GM21423 (cell line): ENCODE measurements at regions not wholly inside any gene's neighbourhood (a gene's known extent, or its start where the extent isn't known, plus 50 kb on each side); places are given as distances from the start of the nearest gene placed in this dataset.

ENCODE experiments used
- ATAC-seq: cut with Tn5 transposase; IDR thresholded peaks from one replicate; pipeline ENCODE4 v1.9.1; 2021; ENCODE audit warnings: mild to moderate bottlenecking, moderate library complexity; ENCODE audit not compliant: unreplicated experiment

- no peak for ATAC-seq
Observed at GRCh38 chr13:106714271-106714982, 146.5 kb upstream of the ARGLU1 start.

DNA sequence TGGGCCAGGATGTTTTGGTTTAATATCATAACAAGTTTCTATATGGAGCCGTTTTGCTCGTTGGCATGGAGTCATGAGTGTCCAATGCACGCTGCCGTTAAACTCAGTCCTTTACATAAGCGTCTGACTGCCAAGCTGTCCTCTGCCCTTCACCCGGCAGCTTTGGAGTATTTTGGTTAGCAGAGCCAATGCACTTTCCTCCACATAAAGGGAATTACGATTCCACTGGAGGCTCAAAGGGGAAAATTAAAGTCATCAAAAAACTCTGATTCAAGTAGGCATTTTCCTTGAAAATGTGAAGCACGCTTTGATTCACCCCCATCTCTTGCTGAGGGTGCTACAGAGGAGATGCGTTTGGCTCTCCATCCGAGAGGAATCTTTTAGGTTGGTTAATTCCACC is 144.4 kb upstream of the ARGLU1 start:
- ATAC-seq, result no peak

DNA sequence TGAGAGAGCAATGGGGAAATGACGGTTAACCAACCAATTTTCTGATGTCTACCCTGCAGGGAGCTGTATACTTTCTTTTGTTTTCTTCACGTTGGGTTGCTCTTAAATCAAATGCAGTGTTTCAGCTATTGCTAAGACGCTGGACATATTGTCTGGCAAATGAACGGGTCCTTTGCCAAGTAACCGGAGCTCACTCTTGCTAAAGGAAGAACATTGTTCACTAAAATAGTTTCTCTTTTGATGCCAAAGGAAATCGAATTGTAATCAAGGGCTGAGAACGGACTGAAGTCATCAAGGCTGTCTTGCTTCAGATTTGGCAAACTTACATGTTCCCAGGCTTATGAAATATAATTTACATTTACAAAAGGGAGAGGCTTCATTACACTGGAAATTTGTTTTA is 142.3 kb upstream of the ARGLU1 start:
- no peak for ATAC-seq

- no peak for ATAC-seq
Observed at GRCh38 chr13:106709522-106709921, 141.6 kb upstream of the ARGLU1 start.

DNA sequence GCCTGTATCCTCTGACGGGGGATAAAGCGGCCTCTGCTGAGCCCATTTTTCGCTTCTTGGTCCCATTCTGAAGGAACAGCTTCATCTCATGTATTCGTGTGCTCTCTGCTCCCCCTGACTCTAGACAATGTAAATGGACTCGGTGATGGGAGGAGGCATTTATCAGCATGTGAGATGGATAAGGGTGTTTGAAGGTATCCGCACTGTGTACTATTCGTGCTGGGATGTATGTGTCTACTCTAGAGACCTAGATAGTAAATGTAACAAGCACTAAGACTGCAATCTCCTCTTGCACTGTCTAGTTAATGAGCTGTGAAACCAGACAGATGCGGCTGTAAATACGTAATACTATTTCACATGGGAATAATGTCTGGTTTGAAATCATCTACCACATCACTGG is 134.6 kb upstream of the ARGLU1 start:
- ATAC-seq, result no peak

DNA sequence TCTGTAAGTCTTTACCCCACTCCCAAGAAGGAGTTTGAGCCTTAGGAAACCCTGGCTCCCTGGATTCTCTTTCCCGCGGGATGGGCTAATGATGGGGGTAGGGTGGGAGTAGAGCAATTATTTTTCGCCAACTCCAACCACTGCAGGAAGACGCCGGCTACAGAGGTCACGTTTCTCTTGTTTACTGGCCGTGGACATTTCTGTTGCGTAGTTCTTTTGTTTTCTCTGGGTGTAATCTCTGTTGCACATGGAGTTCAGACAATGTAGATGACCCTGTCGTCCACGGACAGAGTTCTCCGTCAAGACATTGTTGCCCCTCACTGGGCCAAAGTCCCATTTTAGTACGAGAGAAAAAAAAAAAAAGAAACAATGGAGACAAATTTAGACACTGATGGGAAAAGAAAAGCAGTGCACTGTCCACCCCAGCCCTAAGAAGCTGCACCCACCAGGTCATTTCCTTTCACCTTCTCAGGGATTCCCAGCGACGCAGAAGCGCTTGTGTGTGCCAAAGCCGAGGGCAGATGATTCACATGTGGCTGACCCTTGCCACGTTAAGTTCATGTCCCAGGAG is 133.9 kb upstream of the ARGLU1 start:
- ATAC-seq, result no peak

- no peak for ATAC-seq
Observed at GRCh38 chr13:106700439-106700838, 132.5 kb upstream of the ARGLU1 start.

- no peak for ATAC-seq
Observed at GRCh38 chr13:106700007-106700406, 132.1 kb upstream of the ARGLU1 start.

GRCh38 chr13:106699311-106699710 is 131.4 kb upstream of the ARGLU1 start:
- no peak for ATAC-seq

- no peak for ATAC-seq
Observed at GRCh38 chr13:106696719-106697118, 128.8 kb upstream of the ARGLU1 start.

DNA sequence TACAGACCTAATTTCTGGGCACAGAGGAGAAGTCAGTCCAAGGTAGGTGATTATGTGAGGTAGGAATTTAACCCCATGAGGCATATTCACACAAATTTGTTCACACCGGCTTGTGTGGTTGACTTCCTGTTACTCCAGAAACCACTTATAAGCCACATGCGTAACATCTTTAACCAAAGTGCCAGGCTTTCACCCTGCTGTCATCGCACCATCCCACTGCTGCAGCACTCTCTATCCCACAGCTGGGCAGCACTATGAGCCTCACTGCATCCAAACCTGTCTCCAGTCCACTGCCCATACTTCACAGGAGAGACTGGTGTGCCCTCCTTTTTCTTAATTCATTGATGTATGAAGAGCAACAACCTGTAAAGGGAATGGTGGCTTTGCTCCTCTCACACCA is 128.2 kb upstream of the ARGLU1 start:
- no peak for ATAC-seq

DNA sequence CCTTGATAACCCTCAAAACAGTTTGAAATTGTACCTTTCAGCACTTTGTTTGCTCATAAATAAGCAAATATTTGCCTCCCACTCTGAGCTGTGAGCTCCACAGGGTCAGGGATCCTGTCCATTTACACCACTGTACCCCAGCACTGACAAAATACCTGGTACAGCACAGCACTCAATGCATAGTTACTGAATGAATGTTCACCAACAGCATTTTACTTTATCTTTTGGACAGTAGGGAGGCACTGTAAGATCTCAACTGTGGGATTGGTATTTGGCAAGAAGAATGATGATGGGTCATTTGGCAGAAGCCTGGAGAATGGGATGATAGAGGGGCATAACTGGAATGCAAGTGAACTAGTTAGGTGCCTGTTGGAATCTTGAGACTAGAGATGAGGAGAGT is 127.2 kb upstream of the ARGLU1 start:
- no peak for ATAC-seq

DNA sequence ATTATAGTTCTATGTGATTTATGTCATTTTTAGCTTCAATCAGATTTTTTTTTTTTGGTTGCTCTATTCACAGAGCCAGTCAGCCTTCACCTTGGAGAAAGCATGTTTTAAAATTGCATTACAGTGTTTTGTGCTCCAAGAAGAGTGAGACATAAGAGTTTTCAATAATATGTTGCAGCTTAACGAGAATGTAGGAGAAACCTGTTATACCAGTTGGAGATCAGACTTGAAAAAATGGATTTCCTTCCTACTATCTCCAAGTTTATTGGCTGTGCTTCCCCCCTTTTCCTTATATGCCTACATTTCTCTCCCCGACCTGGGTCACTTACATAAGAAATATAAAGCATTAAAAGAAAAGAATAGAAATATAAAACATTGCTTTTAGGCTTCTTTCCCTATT is 123.9 kb upstream of the ARGLU1 start:
- ATAC-seq, result no peak

DNA sequence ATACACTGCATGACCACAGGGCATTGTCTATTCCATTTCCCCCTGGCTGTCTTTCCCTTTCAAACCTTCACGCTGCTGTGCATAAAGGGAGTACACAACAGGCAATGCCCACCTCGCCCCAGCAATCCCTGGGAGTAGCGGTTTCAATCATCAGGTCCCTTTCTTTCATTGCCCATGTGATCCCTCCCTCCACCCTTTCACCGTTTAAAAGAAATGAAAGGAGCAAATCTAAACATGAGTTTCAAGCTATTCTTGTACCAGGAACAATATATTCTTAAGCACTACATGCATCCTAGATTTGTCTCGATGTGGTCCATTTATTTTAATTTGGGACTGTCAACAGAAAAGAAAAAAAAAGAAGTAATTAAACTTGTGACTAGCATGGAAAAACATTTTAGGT is 123.4 kb upstream of the ARGLU1 start:
- no peak for ATAC-seq

- ATAC-seq, result no peak
Observed at GRCh38 chr13:106690779-106691178, 122.8 kb upstream of the ARGLU1 start.

GRCh38 chr13:106689906-106690305 is 122.0 kb upstream of the ARGLU1 start:
- ATAC-seq, result no peak

DNA sequence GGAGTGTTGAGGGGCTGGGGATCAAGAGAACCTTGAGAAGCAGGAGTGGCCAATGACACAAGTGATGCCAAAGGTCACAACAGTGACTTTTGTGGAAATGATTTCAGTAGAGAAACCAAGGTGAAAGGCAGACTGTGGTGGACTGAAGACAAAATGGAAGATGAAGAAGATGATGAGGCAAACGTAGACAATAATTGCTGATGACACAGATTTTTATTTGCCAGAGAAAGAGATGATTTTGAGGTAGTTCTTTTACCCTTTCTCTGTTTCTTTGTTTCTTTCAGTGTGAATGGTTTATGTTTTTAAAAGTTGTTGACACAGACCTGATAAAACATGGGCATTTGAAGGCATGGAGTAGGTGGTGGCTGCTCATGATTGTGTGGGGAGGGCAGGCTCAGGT is 121.0 kb upstream of the ARGLU1 start:
- ATAC-seq, result no peak

DNA sequence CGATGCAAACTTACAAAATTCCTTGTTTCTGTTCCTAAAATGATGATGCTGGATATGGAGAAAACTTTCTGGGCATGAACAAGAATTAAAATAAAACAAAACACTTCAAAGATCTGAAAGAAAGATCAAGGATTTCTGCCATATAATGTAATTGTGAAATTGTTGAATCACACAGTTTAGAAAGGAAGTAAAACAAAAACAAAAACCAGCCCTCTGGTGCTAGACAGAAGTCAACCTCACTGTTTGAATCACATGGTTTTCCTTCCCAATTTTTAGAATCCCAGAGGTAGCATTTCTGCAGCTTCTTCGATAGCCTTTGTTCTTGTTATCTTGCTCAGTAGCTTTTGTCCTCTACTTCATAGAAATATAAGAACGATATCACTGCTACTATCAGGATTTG is 118.2 kb upstream of the ARGLU1 start:
- no peak for ATAC-seq

GRCh38 chr13:106685143-106685542 is 117.2 kb upstream of the ARGLU1 start:
- ATAC-seq, result no peak

DNA sequence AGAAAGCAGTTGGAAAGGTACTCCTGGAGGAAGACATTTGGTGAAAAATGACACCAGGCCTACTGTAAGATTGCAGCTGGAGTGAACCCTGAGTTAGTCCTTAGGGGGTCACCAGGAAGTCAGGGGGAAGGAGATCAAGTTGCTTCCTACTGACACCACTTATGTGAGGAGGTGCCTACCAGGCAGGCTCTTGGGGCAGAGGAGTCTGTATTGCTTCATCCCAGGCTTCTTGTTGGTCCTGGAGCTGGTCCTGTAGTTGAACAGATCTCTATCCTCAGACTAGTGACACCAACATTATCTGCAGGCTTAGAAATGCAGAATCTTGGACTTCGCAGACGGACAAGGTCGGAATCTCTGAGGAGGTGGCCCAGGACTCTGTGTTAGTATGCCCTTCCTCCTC is 116.0 kb upstream of the ARGLU1 start:
- no peak for ATAC-seq

DNA sequence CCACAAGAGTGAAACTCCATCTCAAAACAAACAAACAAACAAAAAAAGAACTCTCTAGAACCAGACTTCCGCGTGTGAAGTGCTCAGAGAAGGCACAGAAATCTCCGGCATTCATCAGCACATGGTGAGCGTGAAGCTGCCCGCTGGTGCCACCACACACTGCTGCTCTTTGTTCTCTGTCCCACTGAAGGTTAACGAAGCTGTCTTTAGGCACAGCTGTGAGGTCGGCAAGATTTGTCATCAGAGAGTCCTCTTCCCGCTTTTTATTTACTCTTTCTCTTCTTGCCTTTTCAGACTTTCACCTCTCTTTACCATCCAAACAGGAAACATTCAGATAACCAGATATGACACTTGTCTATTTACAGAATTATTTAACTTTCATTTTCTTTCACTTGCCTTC is 115.2 kb upstream of the ARGLU1 start:
- ATAC-seq, result no peak

DNA sequence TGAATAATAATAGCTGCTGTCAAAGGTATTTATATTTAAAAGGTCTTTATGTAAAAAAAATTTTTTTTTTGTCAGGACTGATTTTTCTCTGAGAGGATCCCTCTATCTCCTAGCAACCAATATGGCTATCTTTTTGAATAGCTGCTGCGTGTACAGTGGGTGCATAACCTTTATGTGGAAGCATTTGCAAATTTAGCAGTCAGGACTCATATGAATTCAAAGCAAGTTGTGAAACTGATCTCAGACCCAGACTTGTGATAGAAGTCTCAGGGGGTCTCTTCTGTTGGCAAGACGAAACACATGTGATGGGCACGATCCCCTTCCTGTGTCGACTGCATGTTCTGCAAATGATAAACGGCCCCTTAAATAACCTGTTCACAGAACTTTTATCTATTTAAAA is 114.1 kb upstream of the ARGLU1 start:
- no peak for ATAC-seq

GRCh38 chr13:106681536-106681935 is 113.6 kb upstream of the ARGLU1 start:
- no peak for ATAC-seq
